Epithelial cell of proximal tubule (primary cell): ENCODE measurements at regions not wholly inside any gene's neighbourhood (a gene's known extent, or its start where the extent isn't known, plus 50 kb on each side); places are given as distances from the start of the nearest gene placed in this dataset.

Experiments
- DNase-seq: peaks from one replicate; pipeline ENCODE4 v3.0.0-alpha.2; 2011; ENCODE audit warnings: low read depth
- H3K4me3 ChIP-seq: 2 replicates; pipeline ENCODE4 v1.5.1; 2011; ENCODE audit warnings: low read depth, mild to moderate bottlenecking, low read length
- CTCF ChIP-seq: conservative IDR thresholded peaks from 2 replicates; pipeline ENCODE4 v1.5.1; 2012; ENCODE audit warnings: low read depth, mild to moderate bottlenecking, low read length

GRCh38 chr3:168844472-168844871 is 748.7 kb upstream of the GOLIM4 start:
- no peak for DNase-seq
- no peak overlapping the region for H3K4me3 ChIP-seq
- TF ChIP-seq CTCF: no peak

GRCh38 chr3:168843481-168843880 is 747.8 kb upstream of the GOLIM4 start:
- H3K4me3 ChIP-seq: no peak overlapping the region
- no peak for TF ChIP-seq CTCF
- DNase-seq: no peak

- DNase-seq: no peak
- no peak for TF ChIP-seq CTCF
Measured at GRCh38 chr3:168839653-168840052, 743.9 kb upstream of the GOLIM4 start.

GRCh38 chr3:168834558-168834957 is 738.8 kb upstream of the GOLIM4 start:
- no peak for DNase-seq
- H3K4me3 ChIP-seq: no peak overlapping the region
- TF ChIP-seq CTCF: no peak

More at GRCh38 chr3:168839653-168840052, 743.9 kb upstream of the GOLIM4 start:
- H3K4me3 ChIP-seq: no peak overlapping the region

- H3K4me3 ChIP-seq: no peak overlapping the region
- TF ChIP-seq CTCF: no peak
- no peak for DNase-seq
Measured at GRCh38 chr3:168828943-168829342, 733.2 kb upstream of the GOLIM4 start.

- no peak for TF ChIP-seq CTCF
- H3K4me3 ChIP-seq: no peak overlapping the region
- DNase-seq: no peak
Measured at GRCh38 chr3:168828536-168828935, 732.8 kb upstream of the GOLIM4 start.

GRCh38 chr3:168828014-168828413 is 732.3 kb upstream of the GOLIM4 start:
- no peak overlapping the region for H3K4me3 ChIP-seq
- no peak for DNase-seq
- TF ChIP-seq CTCF: no peak
